Uterus (tissue), 3 donors: ENCODE measurements at regions not wholly inside any gene's neighbourhood (a gene's known extent, or its start where the extent isn't known, plus 50 kb on each side); places are given as distances from the start of the nearest gene placed in this dataset.

Source experiments
- DNase-seq, 2 donors: peaks; one replicate each; pipeline ENCODE4 v3.0.0-alpha.2; 2019 to 2020
- H3K27ac ChIP-seq, 2 donors: fragments of 200-600 bp; sonication (generic); 1 replicate in 1 of 2; 2 replicates in 1 of 2; pipeline ENCODE4 v1.5.1; 2016 to 2018
- H3K27me3 ChIP-seq, 2 donors: fragments of 200-600 bp; sonication (generic); one replicate each; pipeline ENCODE4 v1.5.1; 2018 to 2019; ENCODE audit warnings: control low read depth in 1 of 2
- H3K36me3 ChIP-seq, 2 donors: fragments of 200-600 bp; sonication (generic); one replicate each; pipeline ENCODE4 v1.5.1; 2019; ENCODE audit warnings: control low read depth in 1 of 2
- H3K4me1 ChIP-seq, 2 donors: fragments of 200-600 bp; sonication (generic); one replicate each; pipeline ENCODE4 v1.5.1; 2018 to 2019; ENCODE audit warnings: control low read depth in 1 of 2
- H3K4me3 ChIP-seq, 2 donors: fragments of 200-600 bp; sonication (generic); 1 replicate in 1 of 2; 2 replicates in 1 of 2; pipeline ENCODE4 v1.5.1; 2018 to 2019; ENCODE audit warnings: mild to moderate bottlenecking in 1 of 2
- H3K9me3 ChIP-seq, 2 donors: fragments of 200-600 bp; sonication (generic); one replicate each; pipeline ENCODE4 v1.5.1; 2019; ENCODE audit warnings: control low read depth in 1 of 2
- CTCF ChIP-seq, 4 experiments: fragments of 200-600 bp in 2 of 4; fragments of 450-650 bp in 2 of 4; sonication (generic) in 2 of 4; IDR thresholded peaks; one replicate each; pipeline ENCODE4 v1.5.1; 2016 to 2019; ENCODE audit warnings: antibody characterized with exemption in 4 of 4, mild to moderate bottlenecking in 2 of 4, moderate library complexity in 1 of 4
- POLR2A ChIP-seq, 2 donors: fragments of 450-650 bp; IDR thresholded peaks; one replicate each; pipeline ENCODE4 v1.6.1; 2016; ENCODE audit warnings: antibody characterized with exemption in 2 of 2, mild to moderate bottlenecking in 1 of 2, moderate library complexity in 1 of 2
- intact Hi-C: fragments of 100-400 bp; cut with DNase I; formaldehyde crosslinking; loops from one replicate; pipeline ENCODE4 v1.15.1; 2023; ENCODE audit warnings: low total_unique reads
- donor health status: DM: yes; HTN: yes; CAD: no.

GRCh38 chr16:26374279-26374925 lies 682.6 kb downstream of the HS3ST4 start:
- DNase-seq = no peak
- no peaks in the 10 kb centered on the region for H3K4me1 ChIP-seq
- intact Hi-C loops = no loop called here
- H3K27ac ChIP-seq = no peak overlapping the region
- no peak overlapping the region for H3K4me3 ChIP-seq
- H3K27me3 ChIP-seq = no peaks in the 10 kb centered on the region
- H3K9me3 ChIP-seq = no peaks in the 10 kb centered on the region
- no peak for TF ChIP-seq CTCF (IDR thresholded peaks at IDR 0.05)
- no peak for TF ChIP-seq POLR2A (IDR thresholded peaks at IDR 0.05)
- no peaks in the 10 kb centered on the region for H3K36me3 ChIP-seq

GRCh38 chr16:26382586-26382985 lies 684.1 kb upstream of the C16orf82 start:
- no peak for DNase-seq
- H3K9me3 ChIP-seq = no peaks in the 10 kb centered on the region
- no peaks in the 10 kb centered on the region for H3K27me3 ChIP-seq
- no peak for TF ChIP-seq POLR2A (IDR thresholded peaks at IDR 0.05)
- TF ChIP-seq CTCF (IDR thresholded peaks at IDR 0.05) = no peak
- H3K27ac ChIP-seq = no peak overlapping the region
- intact Hi-C loops = no loop called here
- no peaks in the 10 kb centered on the region for H3K36me3 ChIP-seq
- no peak overlapping the region for H3K4me3 ChIP-seq
- H3K4me1 ChIP-seq = no peaks in the 10 kb centered on the region

GRCh38 chr16:26386096-26386495 lies 680.6 kb upstream of the C16orf82 start:
- intact Hi-C loops = no loop called here
- DNase-seq = no peak
- no peaks in the 10 kb centered on the region for H3K36me3 ChIP-seq
- no peak overlapping the region for H3K27ac ChIP-seq
- no peak for TF ChIP-seq POLR2A (IDR thresholded peaks at IDR 0.05)
- TF ChIP-seq CTCF (IDR thresholded peaks at IDR 0.05) = no peak
- H3K27me3 ChIP-seq = no peaks in the 10 kb centered on the region
- no peaks in the 10 kb centered on the region for H3K4me1 ChIP-seq
- H3K4me3 ChIP-seq = no peak overlapping the region
- H3K9me3 ChIP-seq = no peaks in the 10 kb centered on the region

GRCh38 chr16:26391833-26392232 lies 674.9 kb upstream of the C16orf82 start:
- H3K4me3 ChIP-seq = no peak overlapping the region
- no peaks in the 10 kb centered on the region for H3K4me1 ChIP-seq
- TF ChIP-seq POLR2A (IDR thresholded peaks at IDR 0.05) (no peak), CTCF (IDR thresholded peaks at IDR 0.05) (no peak)
- no peak overlapping the region for H3K27ac ChIP-seq
- intact Hi-C loops = no loop called here
- DNase-seq = no peak
- no peaks in the 10 kb centered on the region for H3K36me3 ChIP-seq
- no peaks in the 10 kb centered on the region for H3K9me3 ChIP-seq
- H3K27me3 ChIP-seq = no peaks in the 10 kb centered on the region

- H3K27me3 ChIP-seq = no peaks in the 10 kb centered on the region
- no peak for DNase-seq
- H3K4me1 ChIP-seq = no peaks in the 10 kb centered on the region
- H3K9me3 ChIP-seq = no peaks in the 10 kb centered on the region
- TF ChIP-seq CTCF (IDR thresholded peaks at IDR 0.05) (no peak), POLR2A (IDR thresholded peaks at IDR 0.05) (no peak)
- H3K27ac ChIP-seq = no peak overlapping the region
- intact Hi-C loops = no loop called here
- no peaks in the 10 kb centered on the region for H3K36me3 ChIP-seq
- H3K4me3 ChIP-seq = no peak overlapping the region
These were observed 672.3 kb upstream of the C16orf82 start for GRCh38 chr16:26394409-26394808.
